ENCODE measurements at regions not wholly inside any gene's neighbourhood (a gene's known extent, or its start where the extent isn't known, plus 50 kb on each side); places are given as distances from the start of the nearest gene placed in this dataset.

DNA sequence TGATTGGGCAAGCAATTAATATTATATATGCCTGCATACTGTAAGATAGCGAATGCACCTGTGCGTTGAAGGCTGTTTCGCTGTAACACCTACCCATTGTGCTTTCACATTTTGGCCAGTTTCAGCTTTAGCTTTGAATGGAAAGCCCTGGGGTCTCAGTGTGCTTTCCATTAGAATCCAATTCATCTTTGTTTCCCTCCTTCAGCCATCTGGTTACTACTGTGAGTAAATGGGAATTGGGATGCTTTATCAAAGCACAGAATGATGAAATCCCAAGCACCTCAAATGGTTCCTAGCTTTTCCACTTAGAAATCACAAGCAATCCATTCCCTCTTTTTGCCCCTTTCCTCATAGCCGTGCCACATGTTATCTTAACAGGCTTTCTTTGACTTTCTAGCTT lies 127.1 kb downstream of the HDGFL1 start:
- intact Hi-C loops (cut with micrococcal nuclease) = no loop called here
- no peak overlapping the region for H3K4me3 ChIP-seq
- DNase-seq = no peak
- TF ChIP-seq, protein P1, sequence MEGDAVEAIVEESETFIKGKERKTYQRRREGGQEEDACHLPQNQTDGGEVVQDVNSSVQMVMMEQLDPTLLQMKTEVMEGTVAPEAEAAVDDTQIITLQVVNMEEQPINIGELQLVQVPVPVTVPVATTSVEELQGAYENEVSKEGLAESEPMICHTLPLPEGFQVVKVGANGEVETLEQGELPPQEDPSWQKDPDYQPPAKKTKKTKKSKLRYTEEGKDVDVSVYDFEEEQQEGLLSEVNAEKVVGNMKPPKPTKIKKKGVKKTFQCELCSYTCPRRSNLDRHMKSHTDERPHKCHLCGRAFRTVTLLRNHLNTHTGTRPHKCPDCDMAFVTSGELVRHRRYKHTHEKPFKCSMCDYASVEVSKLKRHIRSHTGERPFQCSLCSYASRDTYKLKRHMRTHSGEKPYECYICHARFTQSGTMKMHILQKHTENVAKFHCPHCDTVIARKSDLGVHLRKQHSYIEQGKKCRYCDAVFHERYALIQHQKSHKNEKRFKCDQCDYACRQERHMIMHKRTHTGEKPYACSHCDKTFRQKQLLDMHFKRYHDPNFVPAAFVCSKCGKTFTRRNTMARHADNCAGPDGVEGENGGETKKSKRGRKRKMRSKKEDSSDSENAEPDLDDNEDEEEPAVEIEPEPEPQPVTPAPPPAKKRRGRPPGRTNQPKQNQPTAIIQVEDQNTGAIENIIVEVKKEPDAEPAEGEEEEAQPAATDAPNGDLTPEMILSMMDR (IDR thresholded peaks at IDR 0.05; ENCODE audit: borderline replicate concordance) = no peak
- H3K36me3 ChIP-seq = no peaks in the 10 kb centered on the region
- no peak overlapping the region for H3K27ac ChIP-seq (replicated peaks)
- H3K9me3 ChIP-seq (replicated peaks) = no peaks in the 10 kb centered on the region
- H3K27me3 ChIP-seq (ENCODE audit: low read depth) = no peaks in the 10 kb centered on the region
- peaks cover 15% of the 10 kb centered on the region for H3K4me1 ChIP-seq

DNA sequence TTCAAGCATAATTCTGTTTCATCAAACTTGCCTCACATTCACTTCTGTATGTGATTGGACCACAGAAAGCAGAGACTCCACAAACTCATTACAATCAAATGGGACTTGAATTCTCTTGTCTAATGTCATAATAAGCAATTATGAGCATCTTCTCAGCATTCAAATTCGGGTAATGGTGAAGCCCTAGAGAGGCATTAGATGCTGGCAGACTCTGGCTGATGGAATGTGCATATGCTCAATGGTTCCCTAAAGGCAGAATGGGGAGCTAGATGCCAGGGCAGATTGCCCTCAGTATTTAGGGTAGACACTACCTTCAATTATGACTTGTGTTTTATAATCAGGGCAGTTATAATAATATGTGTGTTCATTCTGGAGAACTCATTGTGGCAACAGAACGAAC lies 127.9 kb downstream of the HDGFL1 start:
- intact Hi-C loops (cut with micrococcal nuclease) = no loop called here
- H3K27ac ChIP-seq (replicated peaks) = no peak overlapping the region
- H3K27me3 ChIP-seq (ENCODE audit: low read depth) = no peaks in the 10 kb centered on the region
- no peaks in the 10 kb centered on the region for H3K9me3 ChIP-seq (replicated peaks)
- TF ChIP-seq, protein P1 (IDR thresholded peaks at IDR 0.05; ENCODE audit: borderline replicate concordance) = no peak
- no peak for DNase-seq
- no peaks in the 10 kb centered on the region for H3K36me3 ChIP-seq
- H3K4me3 ChIP-seq = no peak overlapping the region
- H3K4me1 ChIP-seq = peaks cover 15% of the 10 kb centered on the region

DNA sequence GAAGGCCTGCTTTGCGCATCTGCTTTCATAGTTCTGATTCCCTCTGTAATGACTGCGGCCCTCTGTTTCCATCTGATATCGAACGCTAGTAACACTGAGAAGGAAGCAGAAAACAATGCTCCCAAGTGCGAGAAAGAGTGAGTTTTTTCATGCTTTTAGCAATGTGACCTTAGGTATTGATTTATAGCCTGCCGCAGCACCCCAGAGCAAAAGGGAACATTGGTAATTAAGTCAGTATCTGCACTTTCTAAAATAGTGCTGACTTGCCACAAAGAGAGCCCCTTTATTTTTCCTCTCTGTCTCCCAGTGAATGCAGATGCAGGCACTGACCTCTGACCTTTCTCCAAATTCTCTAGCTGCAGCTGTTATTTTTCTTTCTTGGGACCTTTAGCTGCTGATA lies 129.8 kb downstream of the HDGFL1 start:
- H3K9me3 ChIP-seq (replicated peaks) = no peaks in the 10 kb centered on the region
- TF ChIP-seq, protein P1 (IDR thresholded peaks at IDR 0.05; ENCODE audit: borderline replicate concordance) = no peak
- peak overlapping the region; percentile 12 for H3K27ac ChIP-seq (replicated peaks)
- peaks cover 15% of the 10 kb centered on the region for H3K4me1 ChIP-seq
- H3K27me3 ChIP-seq (ENCODE audit: low read depth) = no peaks in the 10 kb centered on the region
- H3K36me3 ChIP-seq = no peaks in the 10 kb centered on the region
- H3K4me3 ChIP-seq = no peak overlapping the region
- intact Hi-C loops (cut with micrococcal nuclease) = no loop called here
- DNase-seq = no peak

DNA sequence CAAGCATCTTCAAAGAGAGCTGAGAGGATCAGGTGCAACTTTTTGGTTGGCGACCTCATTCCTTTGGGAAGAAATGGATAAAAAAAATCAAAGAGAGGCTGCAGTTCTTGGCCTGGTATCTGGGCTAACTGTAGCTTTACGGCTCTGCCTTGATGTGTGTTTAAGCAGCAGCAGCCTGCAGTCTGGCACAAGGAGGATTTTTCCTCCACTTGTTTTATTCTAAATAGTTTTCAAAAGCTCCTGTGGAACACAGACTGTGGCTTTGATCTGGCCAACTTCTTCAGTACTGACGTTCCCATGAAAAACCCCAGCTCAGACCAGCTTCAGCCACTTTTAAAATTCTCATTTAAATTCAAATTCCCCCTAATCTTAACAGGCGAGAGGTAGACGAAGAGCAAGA lies 137.3 kb downstream of the HDGFL1 start:
- Histone ChIP-seq H3K27ac (replicated peaks) (no peak overlapping the region), H3K27me3 (ENCODE audit: low read depth) (no peaks in the 10 kb centered on the region), H3K4me1 (peaks cover 16% of the 10 kb centered on the region), H3K36me3 (no peaks in the 10 kb centered on the region), H3K9me3 (replicated peaks) (no peaks in the 10 kb centered on the region), H3K4me3 (no peak overlapping the region)
- intact Hi-C loops (cut with micrococcal nuclease) = no loop called here
- TF ChIP-seq, protein P1 (IDR thresholded peaks at IDR 0.05; ENCODE audit: borderline replicate concordance) = no peak
- DNase-seq = no peak

DNA sequence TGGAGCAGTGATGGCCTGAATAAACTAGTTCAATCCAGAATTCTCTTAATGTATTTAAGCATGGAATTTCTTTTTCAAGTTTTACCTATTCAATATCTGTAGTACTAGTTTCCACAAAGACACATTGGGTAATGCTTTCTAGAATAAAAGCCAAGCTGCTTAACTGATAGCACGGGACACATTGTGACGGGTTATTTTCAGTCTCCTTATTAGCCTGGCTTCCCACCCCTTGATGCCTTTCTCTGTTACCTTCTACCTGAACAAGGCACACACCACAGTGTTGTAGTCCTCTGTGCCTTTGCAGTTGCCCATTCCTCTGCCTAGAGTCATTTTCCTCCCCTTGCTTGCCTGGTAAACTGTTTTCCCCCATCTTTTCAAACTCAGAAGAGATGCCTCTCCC lies 139.1 kb downstream of the HDGFL1 start:
- TF ChIP-seq, protein P1 (IDR thresholded peaks at IDR 0.05; ENCODE audit: borderline replicate concordance) = no peak
- no peaks in the 10 kb centered on the region for H3K9me3 ChIP-seq (replicated peaks)
- no peak for DNase-seq
- intact Hi-C loops (cut with micrococcal nuclease) = no loop called here
- H3K27ac ChIP-seq (replicated peaks) = no peak overlapping the region
- no peaks in the 10 kb centered on the region for H3K36me3 ChIP-seq
- no peak overlapping the region for H3K4me3 ChIP-seq
- H3K4me1 ChIP-seq = peaks cover 16% of the 10 kb centered on the region
- no peaks in the 10 kb centered on the region for H3K27me3 ChIP-seq (ENCODE audit: low read depth)

DNA sequence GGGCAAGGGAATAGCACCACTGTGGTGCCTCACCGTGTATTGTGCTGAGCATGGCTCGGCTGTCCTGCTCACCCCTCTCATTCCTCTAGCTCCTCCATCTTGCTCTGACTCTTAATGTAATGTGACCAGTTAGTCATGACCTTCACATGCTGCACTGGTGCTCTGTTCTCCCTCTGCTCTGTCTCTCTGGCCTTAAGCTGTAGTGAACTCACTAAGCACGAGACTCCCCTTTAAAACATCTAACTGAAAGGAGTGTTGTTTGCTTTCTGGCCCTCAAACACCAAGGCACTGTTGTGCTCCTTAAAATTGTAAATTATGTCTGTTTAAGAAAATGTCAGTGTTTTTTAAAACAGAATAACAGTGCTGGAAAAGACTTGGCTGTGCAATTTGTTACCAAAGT lies 140.4 kb downstream of the HDGFL1 start:
- no peaks in the 10 kb centered on the region for H3K36me3 ChIP-seq
- no peaks in the 10 kb centered on the region for H3K9me3 ChIP-seq (replicated peaks)
- TF ChIP-seq, protein P1 (IDR thresholded peaks at IDR 0.05; ENCODE audit: borderline replicate concordance) = no peak
- H3K4me3 ChIP-seq = no peak overlapping the region
- DNase-seq = no peak
- intact Hi-C loops (cut with micrococcal nuclease) = no loop called here
- H3K27me3 ChIP-seq (ENCODE audit: low read depth) = no peaks in the 10 kb centered on the region
- H3K4me1 ChIP-seq = peaks cover 16% of the 10 kb centered on the region
- H3K27ac ChIP-seq (replicated peaks) = no peak overlapping the region

All from left ventricle myocardium inferior (tissue), 1 donor.